ENCODE measurements at regions not wholly inside any gene's neighbourhood (a gene's known extent, or its start where the extent isn't known, plus 50 kb on each side); places are given as distances from the start of the nearest gene placed in this dataset.

- no peaks in the 10 kb centered on the region for H3K4me1 Mint-ChIP-seq
- DNase-seq (no peak), ATAC-seq (replicated peaks in 1 of 4) (no peak)
- no peaks in the 10 kb centered on the region for H3K36me3 Mint-ChIP-seq
- POLR2A ChIA-PET = no interaction called here
- Histone ChIP-seq H3K9me3 (no peaks in the 10 kb centered on the region), H3K27me3 (replicated peaks in 1 of 2; ENCODE audit: control insufficient read depth in 2 of 2, extremely low read depth in 1 of 2, insufficient read depth in 2 of 2, low read length in 1 of 2) (peaks cover 0 to 2% of the 10 kb centered on the region in 2 experiments), H3K27ac (ENCODE audit: low read length) (no peak overlapping the region), H3K4me1 (ENCODE audit: control insufficient read depth in 1 of 2, extremely low read depth in 1 of 2, insufficient read depth in 2 of 2, low read length in 2 of 2) (no peaks in the 10 kb centered on the region), H3K4me3 (ENCODE audit: control insufficient read depth in 1 of 2, extremely low read depth in 1 of 2, low read length in 1 of 2) (no peak overlapping the region), H3K36me3 (ENCODE audit: control insufficient read depth in 2 of 2, extremely low read depth in 1 of 2, insufficient read depth in 1 of 2, low read length in 1 of 2) (no peaks in the 10 kb centered on the region)
- no peak overlapping the region for H3K27ac Mint-ChIP-seq
- peaks cover 2 to 20% of the 10 kb centered on the region in 2 donors for H3K27me3 Mint-ChIP-seq
- CTCF ChIA-PET = no interaction called here
- no peaks in the 10 kb centered on the region for H3K9me3 Mint-ChIP-seq
- no peak overlapping the region for H3K4me3 Mint-ChIP-seq
These were observed 141.4 kb upstream of the PAK3 start for GRCh38 chrX:110954428-110955100.

- POLR2A ChIA-PET = no interaction called here
- WGBS (ENCODE audit: insufficient coverage) = no CpG with 5 or more reads among the region's 6 CpGs
- CTCF ChIA-PET = no interaction called here
- no peak overlapping the region for H3K4me3 ChIP-seq (ENCODE audit: control insufficient read depth in 1 of 2, extremely low read depth in 1 of 2, low read length in 1 of 2)
- no peaks in the 10 kb centered on the region for H3K36me3 ChIP-seq (ENCODE audit: control insufficient read depth in 2 of 2, extremely low read depth in 1 of 2, insufficient read depth in 1 of 2, low read length in 1 of 2)
- DNase-seq (no peak), ATAC-seq (replicated peaks in 1 of 4) (no peak)
- H3K4me1 Mint-ChIP-seq = no peaks in the 10 kb centered on the region
- no peaks in the 10 kb centered on the region for H3K9me3 ChIP-seq
- no peaks in the 10 kb centered on the region for H3K27me3 ChIP-seq (replicated peaks in 1 of 2; ENCODE audit: control insufficient read depth in 2 of 2, extremely low read depth in 1 of 2, insufficient read depth in 2 of 2, low read length in 1 of 2)
- no peak overlapping the region for H3K27ac ChIP-seq (ENCODE audit: low read length)
- no peaks in the 10 kb centered on the region for H3K9me3 Mint-ChIP-seq
- peaks cover 2 to 34% of the 10 kb centered on the region in 2 donors for H3K27me3 Mint-ChIP-seq
- no peak overlapping the region for H3K27ac Mint-ChIP-seq
- no peaks in the 10 kb centered on the region for H3K36me3 Mint-ChIP-seq
- no peaks in the 10 kb centered on the region for H3K4me1 ChIP-seq (ENCODE audit: control insufficient read depth in 1 of 2, extremely low read depth in 1 of 2, insufficient read depth in 2 of 2, low read length in 2 of 2)
- H3K4me3 Mint-ChIP-seq = no peak overlapping the region
These were observed 144.3 kb upstream of the PAK3 start for GRCh38 chrX:110951472-110952269.

GRCh38 chrX:110944751-110945675 is 149.4 kb upstream of the CHRDL1 start:
- no peaks in the 10 kb centered on the region for H3K9me3 ChIP-seq
- H3K27me3 ChIP-seq (replicated peaks in 1 of 2; ENCODE audit: control insufficient read depth in 2 of 2, extremely low read depth in 1 of 2, insufficient read depth in 2 of 2, low read length in 1 of 2) = peaks cover 7 to 11% of the 10 kb centered on the region in 2 experiments
- no peak overlapping the region for H3K4me3 Mint-ChIP-seq
- peaks cover 20 to 53% of the 10 kb centered on the region in 2 donors for H3K27me3 Mint-ChIP-seq
- ChIA-PET POLR2A (no interaction called here), CTCF (no interaction called here)
- no peak for ATAC-seq (replicated peaks in 1 of 4)
- H3K36me3 ChIP-seq (ENCODE audit: control insufficient read depth in 2 of 2, extremely low read depth in 1 of 2, insufficient read depth in 1 of 2, low read length in 1 of 2) = no peaks in the 10 kb centered on the region
- no peak for DNase-seq
- no peak overlapping the region for H3K4me3 ChIP-seq (ENCODE audit: control insufficient read depth in 1 of 2, extremely low read depth in 1 of 2, low read length in 1 of 2)
- no peak overlapping the region for H3K27ac ChIP-seq (ENCODE audit: low read length)
- 12% methylated on average over 3 of the region's 22 CpGs for WGBS (ENCODE audit: insufficient coverage)
- peaks cover 0 to 3% (median 0%) of the 10 kb centered on the region in 3 donors for H3K4me1 Mint-ChIP-seq
- H3K27ac Mint-ChIP-seq = no peak overlapping the region
- H3K36me3 Mint-ChIP-seq = no peaks in the 10 kb centered on the region
- H3K9me3 Mint-ChIP-seq = no peaks in the 10 kb centered on the region
- H3K4me1 ChIP-seq (ENCODE audit: control insufficient read depth in 1 of 2, extremely low read depth in 1 of 2, insufficient read depth in 2 of 2, low read length in 2 of 2) = no peaks in the 10 kb centered on the region

- Mint-ChIP-seq H3K4me3 (no peak overlapping the region), H3K27ac (no peak overlapping the region), H3K36me3 (no peaks in the 10 kb centered on the region), H3K4me1 (peaks cover 0 to 3% (median 0%) of the 10 kb centered on the region in 3 donors), H3K27me3 (peaks cover 20 to 55% of the 10 kb centered on the region in 2 donors), H3K9me3 (no peaks in the 10 kb centered on the region)
- no peak overlapping the region for H3K4me3 ChIP-seq (ENCODE audit: control insufficient read depth in 1 of 2, extremely low read depth in 1 of 2, low read length in 1 of 2)
- H3K27ac ChIP-seq (ENCODE audit: low read length) = no peak overlapping the region
- ChIA-PET POLR2A (no interaction called here), CTCF (no interaction called here)
- peaks cover 7 to 11% of the 10 kb centered on the region in 2 experiments for H3K27me3 ChIP-seq (replicated peaks in 1 of 2; ENCODE audit: control insufficient read depth in 2 of 2, extremely low read depth in 1 of 2, insufficient read depth in 2 of 2, low read length in 1 of 2)
- H3K9me3 ChIP-seq = no peaks in the 10 kb centered on the region
- ATAC-seq (replicated peaks in 1 of 4) (no peak), DNase-seq (no peak)
- no peaks in the 10 kb centered on the region for H3K36me3 ChIP-seq (ENCODE audit: control insufficient read depth in 2 of 2, extremely low read depth in 1 of 2, insufficient read depth in 1 of 2, low read length in 1 of 2)
- no peaks in the 10 kb centered on the region for H3K4me1 ChIP-seq (ENCODE audit: control insufficient read depth in 1 of 2, extremely low read depth in 1 of 2, insufficient read depth in 2 of 2, low read length in 2 of 2)
- 8% methylated on average over 11 of the region's 25 CpGs for WGBS (ENCODE audit: insufficient coverage)
These were observed 148.7 kb upstream of the CHRDL1 start for GRCh38 chrX:110944311-110944750.

GRCh38 chrX:110941906-110942305 is 146.3 kb upstream of the CHRDL1 start:
- DNase-seq = no peak
- Mint-ChIP-seq H3K4me1 (peaks cover 0 to 3% (median 0%) of the 10 kb centered on the region in 3 donors), H3K36me3 (no peaks in the 10 kb centered on the region), H3K27ac (no peak overlapping the region), H3K27me3 (peaks cover 22 to 55% of the 10 kb centered on the region in 2 donors), H3K9me3 (no peaks in the 10 kb centered on the region), H3K4me3 (no peak overlapping the region)
- ChIA-PET CTCF (no interaction called here), POLR2A (no interaction called here)
- Histone ChIP-seq H3K9me3 (no peaks in the 10 kb centered on the region), H3K4me3 (ENCODE audit: control insufficient read depth in 1 of 2, extremely low read depth in 1 of 2, low read length in 1 of 2) (no peak overlapping the region), H3K4me1 (ENCODE audit: control insufficient read depth in 1 of 2, extremely low read depth in 1 of 2, insufficient read depth in 2 of 2, low read length in 2 of 2) (no peaks in the 10 kb centered on the region), H3K27me3 (replicated peaks in 1 of 2; ENCODE audit: control insufficient read depth in 2 of 2, extremely low read depth in 1 of 2, insufficient read depth in 2 of 2, low read length in 1 of 2) (peaks cover 7 to 11% of the 10 kb centered on the region in 2 experiments), H3K27ac (ENCODE audit: low read length) (no peak overlapping the region), H3K36me3 (ENCODE audit: control insufficient read depth in 2 of 2, extremely low read depth in 1 of 2, insufficient read depth in 1 of 2, low read length in 1 of 2) (no peaks in the 10 kb centered on the region)
- ATAC-seq (replicated peaks in 1 of 4) = no peak

- Mint-ChIP-seq H3K36me3 (no peaks in the 10 kb centered on the region), H3K27me3 (peaks cover 8 to 43% of the 10 kb centered on the region in 2 donors), H3K9me3 (no peaks in the 10 kb centered on the region), H3K27ac (no peak overlapping the region), H3K4me3 (no peak overlapping the region), H3K4me1 (peaks cover 0 to 3% (median 0%) of the 10 kb centered on the region in 3 donors)
- Histone ChIP-seq H3K4me3 (ENCODE audit: control insufficient read depth in 1 of 2, extremely low read depth in 1 of 2, low read length in 1 of 2) (no peak overlapping the region), H3K27me3 (replicated peaks in 1 of 2; ENCODE audit: control insufficient read depth in 2 of 2, extremely low read depth in 1 of 2, insufficient read depth in 2 of 2, low read length in 1 of 2) (peaks cover 0 to 2% of the 10 kb centered on the region in 2 experiments), H3K9me3 (no peaks in the 10 kb centered on the region), H3K27ac (ENCODE audit: low read length) (no peak overlapping the region), H3K36me3 (ENCODE audit: control insufficient read depth in 2 of 2, extremely low read depth in 1 of 2, insufficient read depth in 1 of 2, low read length in 1 of 2) (no peaks in the 10 kb centered on the region), H3K4me1 (ENCODE audit: control insufficient read depth in 1 of 2, extremely low read depth in 1 of 2, insufficient read depth in 2 of 2, low read length in 2 of 2) (no peaks in the 10 kb centered on the region)
- DNase-seq (no peak), ATAC-seq (replicated peaks in 1 of 4) (no peak)
- POLR2A ChIA-PET = no interaction called here
- CTCF ChIA-PET = no interaction called here
- no CpG with 5 or more reads among the region's 3 CpGs for WGBS (ENCODE audit: insufficient coverage)
These were observed 143.5 kb upstream of the CHRDL1 start for GRCh38 chrX:110938977-110939732.

Measured in T-cell (primary cell).